Osteoblast (primary cell): ENCODE measurements at regions not wholly inside any gene's neighbourhood (a gene's known extent, or its start where the extent isn't known, plus 50 kb on each side); places are given as distances from the start of the nearest gene placed in this dataset.

Source experiments
- DNase-seq: peaks from one replicate; pipeline ENCODE4 v3.0.0; 2011; ENCODE audit warnings: low spot score, mixed read lengths; ENCODE audit not compliant: insufficient read length; ENCODE audit errors: missing footprints
- H2AFZ ChIP-seq: 2 replicates; pipeline ENCODE4 v1.6.0; 2011; ENCODE audit warnings: mild to moderate bottlenecking, low read length
- H3K27ac ChIP-seq: 2 replicates; pipeline ENCODE4 v1.5.1; 2011; ENCODE audit warnings: mild to moderate bottlenecking, low read depth, low read length, moderate library complexity
- H3K27me3 ChIP-seq: 2 replicates; pipeline ENCODE4 v1.6.0; 2012; ENCODE audit warnings: mild to moderate bottlenecking, control low read depth, inconsistent platforms, low read length, moderate library complexity; ENCODE audit not compliant: insufficient read depth
- H3K36me3 ChIP-seq: 2 replicates; pipeline ENCODE4 v1.5.1; 2011; ENCODE audit warnings: mild to moderate bottlenecking, low read length, control low read depth, moderate library complexity; ENCODE audit not compliant: insufficient read depth
- H3K4me1 ChIP-seq: 2 replicates; pipeline ENCODE4 v1.5.1; 2011; ENCODE audit warnings: mild to moderate bottlenecking, low read length, control low read depth, moderate library complexity; ENCODE audit not compliant: insufficient read depth
- H3K4me2 ChIP-seq: 2 replicates; pipeline ENCODE4 v1.6.0; 2011; ENCODE audit warnings: mild to moderate bottlenecking, low read length; ENCODE audit not compliant: insufficient read depth
- H3K4me3 ChIP-seq: fragments of 200-600 bp; sonication (generic); 3 replicates; pipeline ENCODE4 v1.5.1; 2012; ENCODE audit warnings: mild to moderate bottlenecking, low read length, inconsistent platforms; ENCODE audit not compliant: insufficient read depth
- H3K79me2 ChIP-seq: 2 replicates; pipeline ENCODE4 v1.6.0; 2012; ENCODE audit warnings: mild to moderate bottlenecking, low read length, control low read depth, inconsistent platforms; ENCODE audit not compliant: insufficient read depth
- H3K9me3 ChIP-seq: 2 replicates; pipeline ENCODE4 v1.5.1; 2011; ENCODE audit warnings: low read depth, low read length, control low read depth
- H4K20me1 ChIP-seq: 2 replicates; pipeline ENCODE4 v1.6.0; 2012; ENCODE audit warnings: mild to moderate bottlenecking, low read length, control low read depth; ENCODE audit not compliant: insufficient read depth
- CTCF ChIP-seq: IDR thresholded peaks from 2 replicates; pipeline ENCODE4 v1.5.1; 2011; ENCODE audit warnings: mild to moderate bottlenecking, low read depth, low read length, moderate library complexity; ENCODE audit errors: extremely low read depth

DNA sequence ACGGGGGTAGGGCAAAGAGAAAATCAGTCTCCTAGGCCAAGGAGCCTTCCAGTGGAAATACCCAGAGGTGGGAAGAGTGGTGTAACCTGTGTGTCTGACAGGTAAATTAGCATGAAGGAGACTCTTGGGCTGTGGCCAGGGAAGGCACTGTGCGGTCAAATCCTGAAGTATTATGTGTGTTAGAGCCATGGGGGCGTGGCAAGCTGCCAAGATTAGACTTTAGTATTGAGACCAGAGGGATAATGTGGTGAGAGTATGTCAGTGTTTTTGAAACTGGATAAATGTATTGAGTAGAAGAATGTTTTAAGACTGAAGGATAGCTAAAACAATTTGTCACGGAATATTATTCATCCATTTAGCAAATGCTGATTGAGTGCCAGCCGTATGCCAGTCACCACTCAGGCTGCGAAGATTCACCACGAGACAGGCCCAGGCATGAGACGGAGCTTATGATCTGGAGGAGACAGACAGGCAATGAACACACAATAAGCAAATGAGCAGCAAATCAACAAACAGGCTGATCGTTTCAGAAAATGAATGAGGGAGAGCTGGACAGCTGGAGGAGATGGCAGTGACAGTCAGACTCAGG is 445.9 kb downstream of the MCTP2 start:
- no peak overlapping the region for H3K4me2 ChIP-seq
- no peaks in the 10 kb centered on the region for H3K79me2 ChIP-seq
- H3K4me3 ChIP-seq, result no peak overlapping the region
- TF ChIP-seq CTCF, result no peak
- H2AFZ ChIP-seq, result no peak overlapping the region
- H3K27ac ChIP-seq, result no peak overlapping the region
- DNase-seq, result no peak
- H3K4me1 ChIP-seq, result no peaks in the 10 kb centered on the region
- H3K27me3 ChIP-seq, result no peaks in the 10 kb centered on the region
- H3K9me3 ChIP-seq, result no peaks in the 10 kb centered on the region
- no peaks in the 10 kb centered on the region for H4K20me1 ChIP-seq
- H3K36me3 ChIP-seq, result no peaks in the 10 kb centered on the region

DNA sequence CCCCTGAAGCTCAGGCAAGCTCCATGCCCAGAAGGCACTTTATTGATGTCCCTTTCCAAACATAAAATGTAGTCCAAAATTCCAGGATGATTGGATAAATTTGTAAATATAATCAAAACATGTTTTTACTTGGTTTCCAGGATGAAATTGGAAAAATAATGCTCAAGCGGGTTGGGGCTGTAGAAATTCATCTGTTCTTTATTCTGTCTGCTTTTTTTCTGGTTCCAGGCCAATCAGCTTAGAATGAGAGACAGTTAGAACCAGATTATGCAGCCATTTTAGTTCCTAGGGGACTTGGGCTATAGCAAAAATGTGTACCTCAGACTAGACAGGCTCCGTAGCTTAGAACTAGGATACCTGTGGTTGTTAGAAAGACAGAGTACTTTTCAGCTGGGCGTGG is 450.8 kb downstream of the MCTP2 start:
- H3K4me3 ChIP-seq, result no peak overlapping the region
- no peaks in the 10 kb centered on the region for H3K79me2 ChIP-seq
- no peak overlapping the region for H2AFZ ChIP-seq
- H3K27ac ChIP-seq, result no peak overlapping the region
- no peak overlapping the region for H3K4me2 ChIP-seq
- H4K20me1 ChIP-seq, result no peaks in the 10 kb centered on the region
- DNase-seq, result no peak
- TF ChIP-seq CTCF, result no peak
- H3K9me3 ChIP-seq, result peaks cover 3% of the 10 kb centered on the region
- no peaks in the 10 kb centered on the region for H3K36me3 ChIP-seq
- no peaks in the 10 kb centered on the region for H3K27me3 ChIP-seq
- H3K4me1 ChIP-seq, result no peaks in the 10 kb centered on the region

DNA sequence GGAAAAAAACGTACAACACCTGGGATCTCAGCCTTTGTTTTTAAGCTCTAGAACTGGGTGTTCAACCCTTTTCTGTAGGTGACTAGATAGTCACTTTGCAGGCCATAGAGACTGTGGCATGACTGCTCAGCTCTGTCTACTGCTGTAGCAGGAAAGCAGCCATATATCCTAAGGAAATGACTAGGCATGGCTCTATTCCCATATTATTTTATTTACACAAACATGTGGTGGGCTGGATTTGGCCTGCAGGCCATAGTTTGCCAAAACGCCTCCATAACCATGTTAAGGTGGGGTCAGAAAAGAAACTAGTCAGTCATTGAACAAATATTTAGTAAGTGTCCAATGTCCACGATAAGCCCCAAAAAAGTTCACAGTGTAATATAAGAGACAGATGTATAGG is 452.5 kb downstream of the MCTP2 start:
- H3K79me2 ChIP-seq, result no peaks in the 10 kb centered on the region
- H3K4me2 ChIP-seq, result no peak overlapping the region
- no peak for DNase-seq

GRCh38 chr15:94691169-94691568 is 459.8 kb downstream of the MCTP2 start:
- H3K4me1 ChIP-seq, result no peaks in the 10 kb centered on the region
- TF ChIP-seq CTCF, result no peak
- DNase-seq, result no peak

More for the DNA sequence above, 452.5 kb downstream of the MCTP2 start:
- TF ChIP-seq CTCF, result no peak
- Histone ChIP-seq H3K27ac (no peak overlapping the region), H3K36me3 (no peaks in the 10 kb centered on the region), H3K4me3 (no peak overlapping the region), H3K27me3 (no peaks in the 10 kb centered on the region), H3K4me1 (no peaks in the 10 kb centered on the region), H4K20me1 (no peaks in the 10 kb centered on the region), H3K9me3 (peaks cover 5% of the 10 kb centered on the region), H2AFZ (no peak overlapping the region)

More at GRCh38 chr15:94691169-94691568, 459.8 kb downstream of the MCTP2 start:
- no peak overlapping the region for H3K27ac ChIP-seq
- no peaks in the 10 kb centered on the region for H3K27me3 ChIP-seq
- H3K79me2 ChIP-seq, result no peaks in the 10 kb centered on the region
- H3K9me3 ChIP-seq, result peaks cover 2% of the 10 kb centered on the region
- H3K4me3 ChIP-seq, result no peak overlapping the region
- H4K20me1 ChIP-seq, result no peaks in the 10 kb centered on the region
- H3K36me3 ChIP-seq, result no peaks in the 10 kb centered on the region
- no peak overlapping the region for H2AFZ ChIP-seq
- H3K4me2 ChIP-seq, result no peak overlapping the region
